ENCODE measurements at regions not wholly inside any gene's neighbourhood (a gene's known extent, or its start where the extent isn't known, plus 50 kb on each side); places are given as distances from the start of the nearest gene placed in this dataset.

- Histone ChIP-seq H3K4me1 (peaks cover 0 to 5% (median 0%) of the 10 kb centered on the region in 4 donors), H3K27me3 (no peaks in the 10 kb centered on the region), H3K9me3 (no peaks in the 10 kb centered on the region), H3K4me3 (no peak overlapping the region), H3K36me3 (no peaks in the 10 kb centered on the region), H3K27ac (replicated peaks in 1 of 4) (no peak overlapping the region)
- TF ChIP-seq EP300 (IDR thresholded peaks at IDR 0.05) (no peak), CTCF (IDR thresholded peaks at IDR 0.05) (no peak), POLR2AphosphoS5 (IDR thresholded peaks at IDR 0.05) (no peak), POLR2A (IDR thresholded peaks at IDR 0.05; ENCODE audit: low read depth) (no peak)
- intact Hi-C loops (cut with DNase I): no loop called here
- DNase-seq (ENCODE audit: extremely low spot score): peak; percentile 47
Measured at GRCh38 chr7:37504801-37505200, 56.1 kb upstream of the ELMO1 start.

GRCh38 chr7:37505750-37506353, 57.2 kb upstream of the ELMO1 start:
- no peaks in the 10 kb centered on the region for H3K27me3 ChIP-seq
- H3K9me3 ChIP-seq: no peaks in the 10 kb centered on the region
- intact Hi-C loops (cut with DNase I): no loop called here
- 62% methylated on average over 6 of the region's 6 CpGs for WGBS
- H3K36me3 ChIP-seq: no peaks in the 10 kb centered on the region
- DNase-seq (ENCODE audit: extremely low spot score): peak; percentile 17
- H3K27ac ChIP-seq (replicated peaks in 1 of 4): no peak overlapping the region
- peaks cover 0 to 5% (median 0%) of the 10 kb centered on the region in 4 donors for H3K4me1 ChIP-seq
- H3K4me3 ChIP-seq: no peak overlapping the region
- no peak for TF ChIP-seq CTCF (IDR thresholded peaks at IDR 0.05)
- TF ChIP-seq POLR2AphosphoS5 (IDR thresholded peaks at IDR 0.05): no peak
- no peak for TF ChIP-seq EP300 (IDR thresholded peaks at IDR 0.05)
- no peak for TF ChIP-seq POLR2A (IDR thresholded peaks at IDR 0.05; ENCODE audit: low read depth)

GRCh38 chr7:37508118-37508517, 59.5 kb upstream of the ELMO1 start:
- 69% methylated on average over 3 of the region's 3 CpGs for WGBS
- Histone ChIP-seq H3K4me3 (no peak overlapping the region), H3K27ac (replicated peaks in 1 of 4) (no peak overlapping the region), H3K9me3 (no peaks in the 10 kb centered on the region), H3K36me3 (no peaks in the 10 kb centered on the region), H3K4me1 (peaks cover 0 to 5% (median 0%) of the 10 kb centered on the region in 4 donors), H3K27me3 (no peaks in the 10 kb centered on the region)
- TF ChIP-seq EP300 (IDR thresholded peaks at IDR 0.05) (no peak), POLR2A (IDR thresholded peaks at IDR 0.05; ENCODE audit: low read depth) (no peak), CTCF (IDR thresholded peaks at IDR 0.05) (no peak), POLR2AphosphoS5 (IDR thresholded peaks at IDR 0.05) (no peak)
- intact Hi-C loops (cut with DNase I): no loop called here
- no peak for DNase-seq (ENCODE audit: extremely low spot score)

- no peak for DNase-seq (ENCODE audit: extremely low spot score)
- TF ChIP-seq EP300 (IDR thresholded peaks at IDR 0.05): no peak
- peak; percentile 41 to 66 (median 49) for TF ChIP-seq CTCF (IDR thresholded peaks at IDR 0.05)
- H3K36me3 ChIP-seq: no peaks in the 10 kb centered on the region
- H3K9me3 ChIP-seq: no peaks in the 10 kb centered on the region
- H3K27me3 ChIP-seq: no peaks in the 10 kb centered on the region
- peaks cover 0 to 5% (median 0%) of the 10 kb centered on the region in 4 donors for H3K4me1 ChIP-seq
- 76% methylated on average over 3 of the region's 3 CpGs for WGBS
- H3K4me3 ChIP-seq: no peak overlapping the region
- no peak overlapping the region for H3K27ac ChIP-seq (replicated peaks in 1 of 4)
- intact Hi-C loops (cut with DNase I): no loop called here
Measured at GRCh38 chr7:37510043-37510634, 61.5 kb upstream of the ELMO1 start.

GRCh38 chr7:37511915-37512314, 63.3 kb upstream of the ELMO1 start:
- H3K27me3 ChIP-seq: no peaks in the 10 kb centered on the region
- no peaks in the 10 kb centered on the region for H3K9me3 ChIP-seq
- no peaks in the 10 kb centered on the region for H3K4me1 ChIP-seq
- TF ChIP-seq POLR2A (IDR thresholded peaks at IDR 0.05; ENCODE audit: low read depth): no peak
- no peak for TF ChIP-seq EP300 (IDR thresholded peaks at IDR 0.05)
- no peak for TF ChIP-seq CTCF (IDR thresholded peaks at IDR 0.05)
- no peak for TF ChIP-seq POLR2AphosphoS5 (IDR thresholded peaks at IDR 0.05)
- intact Hi-C loops (cut with DNase I): no loop called here
- H3K4me3 ChIP-seq: no peak overlapping the region
- no peaks in the 10 kb centered on the region for H3K36me3 ChIP-seq
- no peak overlapping the region for H3K27ac ChIP-seq (replicated peaks in 1 of 4)
- WGBS: 74% methylated on average over 4 of the region's 4 CpGs
- peak; percentile 37 for DNase-seq (ENCODE audit: extremely low spot score)

All from esophagus muscularis mucosa (tissue), 4 donors.